ENCODE measurements at regions not wholly inside any gene's neighbourhood (a gene's known extent, or its start where the extent isn't known, plus 50 kb on each side); places are given as distances from the start of the nearest gene placed in this dataset.

GRCh38 chr6:14811775-14812428 is 434.0 kb upstream of the JARID2 start:
- H3K27ac ChIP-seq (ENCODE audit: extremely low read depth, low read depth, low read length): no peak overlapping the region
- CTCF ChIA-PET: interaction anchor here (0.5 to 0.6 kb wide), 2 partner anchors 629 to 1390 kb away, joined by 3 to 4 read pairs; no protein-coding TSS in a partner anchor
- H3K9me3 ChIP-seq (ENCODE audit: control insufficient read depth, insufficient read depth, low read depth, low read length): no peaks in the 10 kb centered on the region
- peaks cover 3% of the 10 kb centered on the region; the same call in 1 of the 2 replicates for H3K4me1 ChIP-seq (ENCODE audit: control insufficient read depth, insufficient read depth, low read length)
- H3K36me3 ChIP-seq (ENCODE audit: control insufficient read depth in 2 of 2, insufficient read depth in 1 of 2, low read length in 2 of 2): no peaks in the 10 kb centered on the region
- TF ChIP-seq GLI2 (tag by site-specific recombination; IDR thresholded peaks at IDR 0.05; ENCODE audit: borderline replicate concordance, low read depth) (no peak), ATF2 (tag by site-specific recombination; IDR thresholded peaks at IDR 0.05; ENCODE audit: low read depth) (peak; percentile 77)
- POLR2A ChIA-PET: no interaction called here
- no peak overlapping the region for H3K4me3 ChIP-seq (ENCODE audit: low read depth, low read length)

GRCh38 chr6:14814016-14814415 is 431.9 kb upstream of the JARID2 start:
- ChIA-PET CTCF (interaction anchor here (1.1 kb wide), 1 partner anchor 10 kb away, joined by 3 read pairs; no protein-coding TSS in a partner anchor), POLR2A (no interaction called here)
- Histone ChIP-seq H3K9me3 (ENCODE audit: control insufficient read depth, insufficient read depth, low read depth, low read length) (no peaks in the 10 kb centered on the region), H3K4me3 (ENCODE audit: low read depth, low read length) (no peak overlapping the region), H3K27ac (ENCODE audit: extremely low read depth, low read depth, low read length) (no peak overlapping the region), H3K36me3 (ENCODE audit: control insufficient read depth in 2 of 2, insufficient read depth in 1 of 2, low read length in 2 of 2) (no peaks in the 10 kb centered on the region), H3K4me1 (ENCODE audit: control insufficient read depth, insufficient read depth, low read length) (peaks cover 3% of the 10 kb centered on the region; the same call in 1 of the 2 replicates)
- TF ChIP-seq MZF1 (tag by site-specific recombination; IDR thresholded peaks at IDR 0.05; ENCODE audit: borderline replicate concordance) (no peak), ZNF121 (tag by site-specific recombination; IDR thresholded peaks at IDR 0.05) (no peak), ZNF555 (tag by site-specific recombination; conservative IDR thresholded peaks at IDR 0.05) (no peak), ZNF140 (tag by site-specific recombination; IDR thresholded peaks at IDR 0.05) (no peak), ELK4 (IDR thresholded peaks at IDR 0.05; ENCODE audit: borderline replicate concordance, low read depth, low read length) (no peak), ZNF571 (tag by site-specific recombination; IDR thresholded peaks at IDR 0.05) (no peak), ZNF350 (tag by site-specific recombination; IDR thresholded peaks at IDR 0.05) (no peak)

GRCh38 chr6:14816116-14816859 is 429.6 kb upstream of the JARID2 start:
- POLR2A ChIA-PET: no interaction called here
- no peak overlapping the region for H3K4me3 ChIP-seq (ENCODE audit: low read depth, low read length)

GRCh38 chr6:14817074-14817473 is 428.8 kb upstream of the JARID2 start:
- H3K4me1 ChIP-seq (ENCODE audit: control insufficient read depth, insufficient read depth, low read length): peaks cover 3% of the 10 kb centered on the region; the same call in 1 of the 2 replicates
- H3K36me3 ChIP-seq (ENCODE audit: control insufficient read depth in 2 of 2, insufficient read depth in 1 of 2, low read length in 2 of 2): no peaks in the 10 kb centered on the region
- no peaks in the 10 kb centered on the region for H3K9me3 ChIP-seq (ENCODE audit: control insufficient read depth, insufficient read depth, low read depth, low read length)
- ChIA-PET CTCF (interaction anchor here (0.6 kb wide), 2 partner anchors 23 to 1793 kb away, joined by 3 to 6 read pairs; no protein-coding TSS in a partner anchor), POLR2A (no interaction called here)
- TF ChIP-seq ZNF335 (tag by site-specific recombination; conservative IDR thresholded peaks at IDR 0.05) (no peak), SCRT1 (tag by site-specific recombination; IDR thresholded peaks at IDR 0.05; ENCODE audit: borderline replicate concordance) (no peak), PRDM4 (tag by site-specific recombination; IDR thresholded peaks at IDR 0.05) (no peak), HIC1 (tag by site-specific recombination; IDR thresholded peaks at IDR 0.05) (no peak), ZNF24 (tag by site-specific recombination; IDR thresholded peaks at IDR 0.05) (no peak), ZEB2 (tag by site-specific recombination; IDR thresholded peaks at IDR 0.05) (0 out of 2 replicates have a peak, but pooled peaks have one; percentile 29), OSR2 (tag by site-specific recombination; IDR thresholded peaks at IDR 0.05) (peak; percentile 52), ZNF19 (tag by site-specific recombination; IDR thresholded peaks at IDR 0.05; ENCODE audit: low read depth) (no peak), KLF10 (tag by site-specific recombination; IDR thresholded peaks at IDR 0.05) (no peak)
- no peak overlapping the region for H3K4me3 ChIP-seq (ENCODE audit: low read depth, low read length)
- no peak overlapping the region for H3K27ac ChIP-seq (ENCODE audit: extremely low read depth, low read depth, low read length)

More at GRCh38 chr6:14816116-14816859, 429.6 kb upstream of the JARID2 start:
- peaks cover 3% of the 10 kb centered on the region; the same call in 1 of the 2 replicates for H3K4me1 ChIP-seq (ENCODE audit: control insufficient read depth, insufficient read depth, low read length)
- no peak overlapping the region for H3K27ac ChIP-seq (ENCODE audit: extremely low read depth, low read depth, low read length)
- CTCF ChIA-PET: interaction anchor here (0.6 to 1.2 kb wide), 3 partner anchors 9 to 1794 kb away, joined by 3 to 6 read pairs (median 3); no protein-coding TSS in a partner anchor
- peak; percentile 39; the same call in 1 of the 2 replicates for TF ChIP-seq ZFHX2 (tag by site-specific recombination; conservative IDR thresholded peaks at IDR 0.05)
- TF ChIP-seq ZNF174 (tag by site-specific recombination; IDR thresholded peaks at IDR 0.05): no peak
- no peaks in the 10 kb centered on the region for H3K9me3 ChIP-seq (ENCODE audit: control insufficient read depth, insufficient read depth, low read depth, low read length)
- H3K36me3 ChIP-seq (ENCODE audit: control insufficient read depth in 2 of 2, insufficient read depth in 1 of 2, low read length in 2 of 2): no peaks in the 10 kb centered on the region
